ENCODE measurements at regions not wholly inside any gene's neighbourhood (a gene's known extent, or its start where the extent isn't known, plus 50 kb on each side); places are given as distances from the start of the nearest gene placed in this dataset.

GRCh38 chr1:70855203-70855602 lies 192.4 kb downstream of the PTGER3 start:
- intact Hi-C loops (cut with micrococcal nuclease; ENCODE audit: unreplicated experiment), result no loop called here
- in situ Hi-C loops (cut with MboI), result no loop called here
- no peak for DNase-seq (ENCODE audit: low read depth, low spot score)
- Histone ChIP-seq H3K4me1 (ENCODE audit: control insufficient read depth, insufficient read depth, low read length) (no peaks in the 10 kb centered on the region), H2AFZ (ENCODE audit: control insufficient read depth, low read depth, low read length) (no peak overlapping the region), H3K36me3 (ENCODE audit: control insufficient read depth in 2 of 2, insufficient read depth in 2 of 2, low read length in 1 of 2) (no peaks in the 10 kb centered on the region), H3K9me3 (replicated peaks; ENCODE audit: control insufficient read depth, insufficient read depth, low read length) (no peaks in the 10 kb centered on the region), H3K4me2 (ENCODE audit: control insufficient read depth, insufficient read depth) (no peak overlapping the region), H4K20me1 (ENCODE audit: control insufficient read depth, insufficient read depth) (no peaks in the 10 kb centered on the region), H3K4me3 (no peak overlapping the region), H3K27ac (ENCODE audit: control insufficient read depth, insufficient read depth) (no peak overlapping the region), H3K79me2 (ENCODE audit: control insufficient read depth, insufficient read depth, low read length) (no peaks in the 10 kb centered on the region), H3K9ac (ENCODE audit: control insufficient read depth, insufficient read depth, low read length) (no peak overlapping the region), H3K27me3 (replicated peaks in 1 of 2; ENCODE audit: control insufficient read depth in 2 of 2, insufficient read depth in 2 of 2, low read length in 1 of 2) (no peaks in the 10 kb centered on the region)
- TF ChIP-seq ELK1 (IDR thresholded peaks at IDR 0.05; ENCODE audit: low read depth, low read length) (no peak), IRF3 (IDR thresholded peaks at IDR 0.05) (no peak), ESRRA (IDR thresholded peaks at IDR 0.05; ENCODE audit: low read length) (no peak), HCFC1 (IDR thresholded peaks at IDR 0.05; ENCODE audit: low read length) (no peak), STAT3 (IDR thresholded peaks at IDR 0.05; ENCODE audit: low read depth, low read length) (no peak), KAT2A (conservative IDR thresholded peaks at IDR 0.05; ENCODE audit: control insufficient read depth, low read depth, low read length) (no peak), BCL3 (IDR thresholded peaks at IDR 0.05; ENCODE audit: borderline replicate concordance, insufficient read depth, low read depth, low read length, poor library complexity, severe bottlenecking) (no peak), PAX8 (IDR thresholded peaks at IDR 0.05) (no peak), IKZF1 (conservative IDR thresholded peaks at IDR 0.05) (no peak), MTA3 (IDR thresholded peaks at IDR 0.05; ENCODE audit: borderline replicate concordance, low read length) (no peak), CREB1 (IDR thresholded peaks at IDR 0.05; ENCODE audit: low read depth) (no peak), NFYA (IDR thresholded peaks at IDR 0.05; ENCODE audit: borderline replicate concordance, low read depth, low read length) (no peak), WRNIP1 (IDR thresholded peaks at IDR 0.05; ENCODE audit: borderline replicate concordance, low read depth, low read length) (no peak), SMAD5 (IDR thresholded peaks at IDR 0.05; ENCODE audit: low read depth) (no peak), SUZ12 (IDR thresholded peaks at IDR 0.05; ENCODE audit: unreplicated experiment) (no peak), CHD1 (IDR thresholded peaks at IDR 0.05; ENCODE audit: low read depth, low read length) (no peak), SIN3A (IDR thresholded peaks at IDR 0.05; ENCODE audit: low read depth, low read length) (no peak)
- ATAC-seq, result no peak
- WGBS (ENCODE audit: insufficient coverage, insufficient replicate concordance, low lambda C conversion rate, missing lambda C conversion rate), result 22% methylated on average over 5 of the region's 5 CpGs
- ChIA-PET RAD21 (ENCODE audit: unreplicated experiment) (no interaction called here), SMC1A (ENCODE audit: uncharacterized antibody, unreplicated experiment) (no interaction called here), POLR2A (no interaction called here), CTCF (no interaction called here)
- FAIRE-seq, result no peak
- no TSS peak for BruUV-seq (replicated peaks)

Measured in GM12878 (cell line).